Fibroblast of the aortic adventitia (primary cell): ENCODE measurements at regions not wholly inside any gene's neighbourhood (a gene's known extent, or its start where the extent isn't known, plus 50 kb on each side); places are given as distances from the start of the nearest gene placed in this dataset.

ENCODE experiments used
- DNase-seq: peaks from one replicate; pipeline ENCODE4 v3.0.0-alpha.2; 2010; ENCODE audit warnings: low read depth
- H3K4me3 ChIP-seq: 2 replicates; pipeline ENCODE4 v1.5.1; 2011; ENCODE audit warnings: low read depth, mild to moderate bottlenecking, control low read depth, low read length, moderate library complexity
- CTCF ChIP-seq: IDR thresholded peaks from 2 replicates; pipeline ENCODE4 v1.5.1; 2011; ENCODE audit warnings: mild to moderate bottlenecking, low read length, control low read depth, inconsistent platforms; ENCODE audit not compliant: insufficient read depth

- TF ChIP-seq CTCF: no peak
- no peak overlapping the region for H3K4me3 ChIP-seq
- DNase-seq: no peak
These were observed 487.8 kb upstream of the MGAT4C start for GRCh38 chr12:86743875-86744536.

- TF ChIP-seq CTCF: no peak
- no peak overlapping the region for H3K4me3 ChIP-seq
- no peak for DNase-seq
These were observed 485.3 kb upstream of the MGAT4C start for GRCh38 chr12:86741531-86741930.

GRCh38 chr12:86735851-86736250, 479.7 kb upstream of the MGAT4C start:
- no peak for TF ChIP-seq CTCF
- H3K4me3 ChIP-seq: no peak overlapping the region
- no peak for DNase-seq

GRCh38 chr12:86735072-86735471, 478.9 kb upstream of the MGAT4C start:
- no peak for DNase-seq
- H3K4me3 ChIP-seq: no peak overlapping the region
- no peak for TF ChIP-seq CTCF

- H3K4me3 ChIP-seq: no peak overlapping the region
- no peak for DNase-seq
- no peak for TF ChIP-seq CTCF
These were observed 474.0 kb upstream of the MGAT4C start for GRCh38 chr12:86730233-86730632.

- no peak overlapping the region for H3K4me3 ChIP-seq
- no peak for DNase-seq
- no peak for TF ChIP-seq CTCF
These were observed 473.5 kb upstream of the MGAT4C start for GRCh38 chr12:86729739-86730138.

- DNase-seq: peak; percentile 71
- H3K4me3 ChIP-seq: no peak overlapping the region
- no peak for TF ChIP-seq CTCF
These were observed 471.0 kb upstream of the MGAT4C start for GRCh38 chr12:86727160-86727559.
